ENCODE measurements at regions not wholly inside any gene's neighbourhood (a gene's known extent, or its start where the extent isn't known, plus 50 kb on each side); places are given as distances from the start of the nearest gene placed in this dataset.

DNA sequence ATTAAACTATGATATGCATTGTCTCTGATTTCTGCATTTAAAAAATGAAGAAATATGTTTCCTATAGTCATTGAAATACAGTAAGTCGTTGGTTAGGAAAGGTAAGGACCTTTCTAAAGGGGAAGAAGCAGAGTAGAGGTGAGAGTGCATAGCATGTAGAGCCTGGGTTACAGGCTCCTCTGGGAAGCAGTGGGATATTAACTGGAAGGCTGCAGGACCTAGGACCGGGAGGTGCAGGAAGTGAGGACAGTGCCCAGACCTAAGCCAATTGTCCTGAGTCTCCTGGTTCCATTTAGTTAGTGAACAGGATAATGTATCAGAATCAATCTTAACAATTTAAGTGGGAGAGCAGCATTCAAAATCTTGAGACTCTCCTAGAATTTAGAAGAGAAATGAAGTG is 237.1 kb upstream of the NUDT6 start:
- no peaks in the 10 kb centered on the region for H3K4me1 Mint-ChIP-seq
- TF ChIP-seq, protein P1, sequence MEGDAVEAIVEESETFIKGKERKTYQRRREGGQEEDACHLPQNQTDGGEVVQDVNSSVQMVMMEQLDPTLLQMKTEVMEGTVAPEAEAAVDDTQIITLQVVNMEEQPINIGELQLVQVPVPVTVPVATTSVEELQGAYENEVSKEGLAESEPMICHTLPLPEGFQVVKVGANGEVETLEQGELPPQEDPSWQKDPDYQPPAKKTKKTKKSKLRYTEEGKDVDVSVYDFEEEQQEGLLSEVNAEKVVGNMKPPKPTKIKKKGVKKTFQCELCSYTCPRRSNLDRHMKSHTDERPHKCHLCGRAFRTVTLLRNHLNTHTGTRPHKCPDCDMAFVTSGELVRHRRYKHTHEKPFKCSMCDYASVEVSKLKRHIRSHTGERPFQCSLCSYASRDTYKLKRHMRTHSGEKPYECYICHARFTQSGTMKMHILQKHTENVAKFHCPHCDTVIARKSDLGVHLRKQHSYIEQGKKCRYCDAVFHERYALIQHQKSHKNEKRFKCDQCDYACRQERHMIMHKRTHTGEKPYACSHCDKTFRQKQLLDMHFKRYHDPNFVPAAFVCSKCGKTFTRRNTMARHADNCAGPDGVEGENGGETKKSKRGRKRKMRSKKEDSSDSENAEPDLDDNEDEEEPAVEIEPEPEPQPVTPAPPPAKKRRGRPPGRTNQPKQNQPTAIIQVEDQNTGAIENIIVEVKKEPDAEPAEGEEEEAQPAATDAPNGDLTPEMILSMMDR (IDR thresholded peaks at IDR 0.05): no peak
- Histone ChIP-seq H3K27ac (ENCODE audit: low read length) (no peak overlapping the region), H3K27me3 (ENCODE audit: control insufficient read depth, insufficient read depth, low read length) (no peaks in the 10 kb centered on the region), H3K4me3 (ENCODE audit: low read length) (no peak overlapping the region), H3K9me3 (ENCODE audit: control insufficient read depth, insufficient read depth, low read length) (no peaks in the 10 kb centered on the region), H3K36me3 (ENCODE audit: control insufficient read depth, insufficient read depth, low read length) (no peaks in the 10 kb centered on the region), H3K4me1 (ENCODE audit: control insufficient read depth, insufficient read depth, low read length) (no peaks in the 10 kb centered on the region)
- 76% methylated on average over 2 of the region's 2 CpGs for WGBS (ENCODE audit: insufficient coverage)
- DNase-seq (no peak), ATAC-seq (no peak)
- H3K27me3 Mint-ChIP-seq (ENCODE audit: low read depth in 2 of 2): no peaks in the 10 kb centered on the region
- no peak overlapping the region for H3K4me3 Mint-ChIP-seq
- intact Hi-C loops (cut with micrococcal nuclease): no loop called here
- H3K9me3 Mint-ChIP-seq: no peaks in the 10 kb centered on the region
- H3K27ac Mint-ChIP-seq: no peak overlapping the region
- no peaks in the 10 kb centered on the region for H3K36me3 Mint-ChIP-seq

DNA sequence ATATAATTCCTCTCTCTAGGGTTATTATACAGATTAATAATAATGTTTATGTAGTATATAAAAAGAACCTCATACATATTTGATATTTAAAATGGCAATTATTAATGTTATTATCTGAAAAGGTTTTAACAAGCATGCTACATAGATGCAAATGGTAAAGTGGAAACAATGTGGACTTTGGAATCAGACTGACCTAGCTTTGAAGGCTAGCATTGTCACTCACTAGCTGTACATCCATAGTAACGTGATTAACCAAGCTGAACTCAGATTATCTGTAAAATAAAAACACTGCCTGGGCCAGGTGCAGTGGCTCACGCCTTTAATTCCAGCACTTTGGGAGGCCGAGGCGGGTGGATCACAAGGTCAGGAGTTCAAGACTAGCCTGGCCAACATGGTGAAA is 233.7 kb upstream of the SPRY1 start:
- TF ChIP-seq, protein P1 (IDR thresholded peaks at IDR 0.05): no peak
- H3K36me3 ChIP-seq (ENCODE audit: control insufficient read depth, insufficient read depth, low read length): no peaks in the 10 kb centered on the region
- Mint-ChIP-seq H3K27me3 (ENCODE audit: low read depth in 2 of 2) (no peaks in the 10 kb centered on the region), H3K36me3 (no peaks in the 10 kb centered on the region), H3K9me3 (no peaks in the 10 kb centered on the region), H3K27ac (no peak overlapping the region), H3K4me1 (no peaks in the 10 kb centered on the region), H3K4me3 (no peak overlapping the region)
- intact Hi-C loops (cut with micrococcal nuclease): no loop called here
- H3K27me3 ChIP-seq (ENCODE audit: control insufficient read depth, insufficient read depth, low read length): no peaks in the 10 kb centered on the region
- no peak overlapping the region for H3K4me3 ChIP-seq (ENCODE audit: low read length)
- 97% methylated on average over 4 of the region's 4 CpGs for WGBS (ENCODE audit: insufficient coverage)
- no peak overlapping the region for H3K27ac ChIP-seq (ENCODE audit: low read length)
- H3K4me1 ChIP-seq (ENCODE audit: control insufficient read depth, insufficient read depth, low read length): no peaks in the 10 kb centered on the region
- DNase-seq (no peak), ATAC-seq (no peak)
- H3K9me3 ChIP-seq (ENCODE audit: control insufficient read depth, insufficient read depth, low read length): no peaks in the 10 kb centered on the region

DNA sequence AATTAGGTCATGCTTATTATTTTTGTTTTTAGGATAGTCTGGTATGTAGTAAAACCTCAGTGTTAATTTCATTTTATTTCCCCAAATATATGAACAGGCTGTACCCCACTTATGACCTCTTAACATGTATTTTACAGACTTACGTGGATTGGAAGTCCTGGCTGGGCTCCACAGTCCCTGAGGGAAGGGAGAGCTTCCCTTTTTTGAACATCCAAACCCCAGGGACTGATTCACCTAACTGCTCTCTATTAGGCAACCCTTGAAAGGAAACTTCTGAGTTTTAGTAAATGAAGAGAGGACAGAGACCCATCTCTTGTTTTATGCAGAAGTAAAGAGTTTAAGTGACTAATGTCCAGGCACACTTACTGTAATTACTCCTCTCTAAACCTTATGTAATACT is 233.1 kb upstream of the SPRY1 start:
- no peaks in the 10 kb centered on the region for H3K36me3 ChIP-seq (ENCODE audit: control insufficient read depth, insufficient read depth, low read length)
- Mint-ChIP-seq H3K27me3 (ENCODE audit: low read depth in 2 of 2) (no peaks in the 10 kb centered on the region), H3K4me3 (no peak overlapping the region), H3K36me3 (no peaks in the 10 kb centered on the region), H3K9me3 (no peaks in the 10 kb centered on the region), H3K4me1 (no peaks in the 10 kb centered on the region), H3K27ac (no peak overlapping the region)
- H3K4me1 ChIP-seq (ENCODE audit: control insufficient read depth, insufficient read depth, low read length): no peaks in the 10 kb centered on the region
- no CpG with 5 or more reads among the region's 1 CpG for WGBS (ENCODE audit: insufficient coverage)
- TF ChIP-seq, protein P1 (IDR thresholded peaks at IDR 0.05): no peak
- no peaks in the 10 kb centered on the region for H3K9me3 ChIP-seq (ENCODE audit: control insufficient read depth, insufficient read depth, low read length)
- intact Hi-C loops (cut with micrococcal nuclease): no loop called here
- no peak overlapping the region for H3K4me3 ChIP-seq (ENCODE audit: low read length)
- no peak overlapping the region for H3K27ac ChIP-seq (ENCODE audit: low read length)
- no peak for DNase-seq
- no peaks in the 10 kb centered on the region for H3K27me3 ChIP-seq (ENCODE audit: control insufficient read depth, insufficient read depth, low read length)
- no peak for ATAC-seq

DNA sequence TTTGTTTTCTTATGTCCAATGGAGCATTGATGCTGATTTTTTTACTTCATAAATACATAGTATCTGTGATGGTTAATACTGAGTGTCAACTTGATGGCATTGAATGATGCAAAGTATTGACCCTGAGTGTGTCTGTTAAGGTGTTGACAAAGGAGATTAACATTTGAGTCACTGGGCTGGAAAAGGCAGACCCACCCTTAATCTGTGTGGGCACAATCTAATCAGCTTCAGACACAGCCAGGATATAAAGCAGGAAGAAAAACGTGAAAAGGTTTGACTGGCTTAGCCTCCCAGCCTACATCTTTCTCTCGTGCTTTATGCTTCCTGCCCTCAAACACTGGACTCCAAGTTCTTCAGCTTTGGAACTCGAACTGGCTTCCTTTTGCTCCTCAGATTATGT is 230.6 kb upstream of the SPRY1 start:
- Mint-ChIP-seq H3K9me3 (no peaks in the 10 kb centered on the region), H3K27me3 (ENCODE audit: low read depth in 2 of 2) (no peaks in the 10 kb centered on the region), H3K27ac (no peak overlapping the region), H3K4me1 (no peaks in the 10 kb centered on the region), H3K36me3 (no peaks in the 10 kb centered on the region), H3K4me3 (no peak overlapping the region)
- WGBS (ENCODE audit: insufficient coverage): 90% methylated on average over 2 of the region's 3 CpGs
- Histone ChIP-seq H3K27ac (ENCODE audit: low read length) (no peak overlapping the region), H3K4me3 (ENCODE audit: low read length) (no peak overlapping the region), H3K27me3 (ENCODE audit: control insufficient read depth, insufficient read depth, low read length) (no peaks in the 10 kb centered on the region), H3K36me3 (ENCODE audit: control insufficient read depth, insufficient read depth, low read length) (no peaks in the 10 kb centered on the region), H3K9me3 (ENCODE audit: control insufficient read depth, insufficient read depth, low read length) (no peaks in the 10 kb centered on the region), H3K4me1 (ENCODE audit: control insufficient read depth, insufficient read depth, low read length) (no peaks in the 10 kb centered on the region)
- DNase-seq: no peak
- ATAC-seq: no peak
- TF ChIP-seq, protein P1 (IDR thresholded peaks at IDR 0.05): no peak
- intact Hi-C loops (cut with micrococcal nuclease): no loop called here

Measured in natural killer cell (primary cell).